Keratinocyte (primary cell): ENCODE measurements at regions not wholly inside any gene's neighbourhood (a gene's known extent, or its start where the extent isn't known, plus 50 kb on each side); places are given as distances from the start of the nearest gene placed in this dataset.

Source experiments
- DNase-seq: peaks from one replicate; pipeline ENCODE4 v3.0.0-alpha.2; 2011; ENCODE audit warnings: low read depth, missing footprints, low spot score
- FAIRE-seq: peaks from 2 replicates; lab custom pipeline; 2011; peaks lifted over from hg19 to GRCh38; lab: Jason Lieb, UNC
- H2AFZ ChIP-seq: 2 replicates; pipeline ENCODE4 v1.6.0; 2012; ENCODE audit warnings: low read length, control low read depth, inconsistent platforms; ENCODE audit not compliant: control insufficient read depth
- H3K27ac ChIP-seq: 2 replicates; pipeline ENCODE4 v1.5.1; 2011; ENCODE audit warnings: low read length; ENCODE audit not compliant: control insufficient read depth, insufficient read depth
- H3K27me3 ChIP-seq: 3 replicates; pipeline ENCODE4 v1.6.0; 2011; ENCODE audit warnings: low read length; ENCODE audit not compliant: control insufficient read depth, insufficient read depth; ENCODE audit errors: extremely low read depth
- H3K36me3 ChIP-seq, 2 experiments: 2 replicates in 1 of 2; 3 replicates in 1 of 2; pipeline ENCODE4 v1.5.1; 2011; ENCODE audit warnings: low read length in 2 of 2, mild to moderate bottlenecking in 1 of 2; ENCODE audit not compliant: control insufficient read depth in 2 of 2, insufficient read depth in 2 of 2; ENCODE audit errors: extremely low read depth in 1 of 2
- H3K4me1 ChIP-seq: 3 replicates; pipeline ENCODE4 v1.5.1; 2011; ENCODE audit warnings: low read length; ENCODE audit not compliant: control insufficient read depth, insufficient read depth; ENCODE audit errors: extremely low read depth
- H3K4me2 ChIP-seq: 3 replicates; pipeline ENCODE4 v1.6.0; 2011; ENCODE audit warnings: low read depth, low read length; ENCODE audit not compliant: control insufficient read depth, insufficient read depth; ENCODE audit errors: extremely low read depth
- H3K4me3 ChIP-seq, 3 experiments: fragments of 200-600 bp in 1 of 3; sonication (generic) in 1 of 3; 2 replicates in 2 of 3; 3 replicates in 1 of 3; pipeline ENCODE4 v1.5.1; 2011 to 2016; ENCODE audit warnings: low read length in 3 of 3, mild to moderate bottlenecking in 3 of 3, control low read depth in 2 of 3, inconsistent platforms in 1 of 3, low read depth in 1 of 3, mixed read lengths in 1 of 3, mixed run types in 1 of 3, moderate library complexity in 1 of 3; ENCODE audit not compliant: control insufficient read depth in 2 of 3, insufficient read depth in 2 of 3; ENCODE audit errors: extremely low read depth in 1 of 3
- H3K79me2 ChIP-seq: 2 replicates; pipeline ENCODE4 v1.6.0; 2012; ENCODE audit warnings: low read length; ENCODE audit not compliant: control insufficient read depth, insufficient read depth
- H3K9ac ChIP-seq: 3 replicates; pipeline ENCODE4 v1.6.0; 2011; ENCODE audit warnings: low read length; ENCODE audit not compliant: control insufficient read depth, insufficient read depth; ENCODE audit errors: extremely low read depth
- H3K9me1 ChIP-seq: 3 replicates; pipeline ENCODE4 v1.6.0; 2011; ENCODE audit warnings: low read length; ENCODE audit not compliant: control insufficient read depth, insufficient read depth; ENCODE audit errors: extremely low read depth
- H3K9me3 ChIP-seq: 2 replicates; pipeline ENCODE4 v1.5.1; 2012; ENCODE audit warnings: low read depth, low read length; ENCODE audit not compliant: control insufficient read depth
- H4K20me1 ChIP-seq: 3 replicates; pipeline ENCODE4 v1.6.0; 2011; ENCODE audit warnings: low read length; ENCODE audit not compliant: control insufficient read depth, insufficient read depth; ENCODE audit errors: extremely low read depth
- EZH2 ChIP-seq: IDR thresholded peaks from one replicate; pipeline ENCODE4 v1.6.1; 2012; ENCODE audit warnings: inconsistent platforms, mild to moderate bottlenecking, low read length, moderate library complexity
- dilution Hi-C: fragments of 300-500 bp; cut with MboI; formaldehyde crosslinking; loops from one replicate; pipeline ENCODE4 v1.7.0; 2020; ENCODE audit warnings: low sequenced_read_pairs; ENCODE audit not compliant: extremely low pct_ligation_motif_present
- TF ChIP-seq, protein P1 (sequence below), 3 experiments: IDR thresholded peaks in 1 of 3; conservative IDR thresholded peaks in 1 of 3; optimal IDR thresholded peaks in 1 of 3; 2 replicates in 2 of 3; 3 replicates in 1 of 3; pipeline versions ENCODE3 to v1.5.1; 2011; ENCODE audit warnings: low read length in 3 of 3, mild to moderate bottlenecking in 3 of 3, moderate library complexity in 2 of 3, control low read depth in 1 of 3, inconsistent platforms in 1 of 3; ENCODE audit not compliant: insufficient read depth in 2 of 3; ENCODE audit errors: extremely low read depth in 1 of 3

DNA sequence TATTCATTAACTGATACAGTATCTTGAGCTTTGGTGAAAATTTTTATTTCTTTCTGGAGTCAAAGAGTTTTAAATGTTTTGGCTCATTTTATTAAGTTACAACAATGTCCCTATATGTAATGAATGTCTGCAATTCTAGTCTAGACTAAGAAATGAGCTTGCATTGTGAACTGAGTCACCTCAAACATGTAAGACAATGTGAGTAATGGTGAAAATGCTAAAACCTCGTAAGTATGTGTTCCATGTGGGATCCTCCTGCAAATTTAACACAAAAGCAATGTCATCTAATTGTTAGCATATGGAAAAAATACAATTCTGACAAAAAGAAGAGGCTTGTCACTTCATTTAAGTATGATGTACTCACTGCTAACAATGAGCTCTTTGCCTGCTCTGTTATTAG, 480.5 kb upstream of the FSTL5 start:
- H3K9me1 ChIP-seq, result no peaks in the 10 kb centered on the region
- H3K4me2 ChIP-seq, result no peak overlapping the region
- no peaks in the 10 kb centered on the region for H3K9me3 ChIP-seq
- no peak for FAIRE-seq
- TF ChIP-seq, protein P1, sequence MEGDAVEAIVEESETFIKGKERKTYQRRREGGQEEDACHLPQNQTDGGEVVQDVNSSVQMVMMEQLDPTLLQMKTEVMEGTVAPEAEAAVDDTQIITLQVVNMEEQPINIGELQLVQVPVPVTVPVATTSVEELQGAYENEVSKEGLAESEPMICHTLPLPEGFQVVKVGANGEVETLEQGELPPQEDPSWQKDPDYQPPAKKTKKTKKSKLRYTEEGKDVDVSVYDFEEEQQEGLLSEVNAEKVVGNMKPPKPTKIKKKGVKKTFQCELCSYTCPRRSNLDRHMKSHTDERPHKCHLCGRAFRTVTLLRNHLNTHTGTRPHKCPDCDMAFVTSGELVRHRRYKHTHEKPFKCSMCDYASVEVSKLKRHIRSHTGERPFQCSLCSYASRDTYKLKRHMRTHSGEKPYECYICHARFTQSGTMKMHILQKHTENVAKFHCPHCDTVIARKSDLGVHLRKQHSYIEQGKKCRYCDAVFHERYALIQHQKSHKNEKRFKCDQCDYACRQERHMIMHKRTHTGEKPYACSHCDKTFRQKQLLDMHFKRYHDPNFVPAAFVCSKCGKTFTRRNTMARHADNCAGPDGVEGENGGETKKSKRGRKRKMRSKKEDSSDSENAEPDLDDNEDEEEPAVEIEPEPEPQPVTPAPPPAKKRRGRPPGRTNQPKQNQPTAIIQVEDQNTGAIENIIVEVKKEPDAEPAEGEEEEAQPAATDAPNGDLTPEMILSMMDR (optimal IDR thresholded peaks at IDR 0.05 in 1 of 3, IDR thresholded peaks at IDR 0.05 in 1 of 3, conservative IDR thresholded peaks at IDR 0.05 in 1 of 3; ENCODE audit: extremely low read depth in 1 of 3, insufficient read depth in 2 of 3, low read length in 3 of 3), result no peak
- H3K4me1 ChIP-seq, result no peaks in the 10 kb centered on the region
- H3K27me3 ChIP-seq, result no peaks in the 10 kb centered on the region
- DNase-seq, result no peak
- H4K20me1 ChIP-seq, result no peaks in the 10 kb centered on the region
- no peak overlapping the region for H3K9ac ChIP-seq
- no peak overlapping the region for H3K27ac ChIP-seq
- H2AFZ ChIP-seq, result no peak overlapping the region
- dilution Hi-C loops, result no loop called here
- H3K36me3 ChIP-seq, result no peaks in the 10 kb centered on the region
- no peaks in the 10 kb centered on the region for H3K79me2 ChIP-seq
- no peak overlapping the region for H3K4me3 ChIP-seq

DNA sequence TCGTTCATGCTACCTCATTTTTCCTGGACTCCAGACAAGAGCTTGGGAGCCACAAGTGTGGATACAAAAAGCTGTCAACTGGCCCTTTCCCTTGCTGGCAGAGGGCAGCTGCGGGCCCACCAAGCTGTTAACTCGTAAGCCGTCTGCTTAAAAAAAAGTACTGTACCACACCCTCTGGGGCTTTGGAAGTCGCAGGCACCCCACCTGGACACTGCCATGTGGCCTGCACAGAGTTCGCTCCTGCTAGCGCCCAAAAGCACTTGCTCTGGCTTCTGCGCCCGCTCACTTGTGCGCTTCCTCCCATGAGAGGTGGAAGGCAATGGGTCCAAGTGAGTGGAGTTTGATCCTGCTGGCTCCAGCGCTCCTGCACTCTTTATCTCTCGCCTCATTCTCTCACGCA, 476.4 kb upstream of the FSTL5 start:
- TF ChIP-seq EZH2, result no peak
- TF ChIP-seq, protein P1 (optimal IDR thresholded peaks at IDR 0.05 in 1 of 3, IDR thresholded peaks at IDR 0.05 in 1 of 3, conservative IDR thresholded peaks at IDR 0.05 in 1 of 3; ENCODE audit: extremely low read depth in 1 of 3, insufficient read depth in 2 of 3, low read length in 3 of 3), result no peak
- no peaks in the 10 kb centered on the region for H3K9me3 ChIP-seq
- no peak overlapping the region for H3K27ac ChIP-seq

More for the DNA sequence above, 476.4 kb upstream of the FSTL5 start:
- H2AFZ ChIP-seq, result no peak overlapping the region
- no peaks in the 10 kb centered on the region for H3K27me3 ChIP-seq
- no peak overlapping the region for H3K4me3 ChIP-seq
- H3K36me3 ChIP-seq, result no peaks in the 10 kb centered on the region
- no peak overlapping the region for H3K4me2 ChIP-seq
- dilution Hi-C loops, result no loop called here
- DNase-seq (no peak), FAIRE-seq (no peak)
- no peaks in the 10 kb centered on the region for H3K9me1 ChIP-seq
- H3K9ac ChIP-seq, result no peak overlapping the region
- H3K79me2 ChIP-seq, result no peaks in the 10 kb centered on the region
- H3K4me1 ChIP-seq, result no peaks in the 10 kb centered on the region
- H4K20me1 ChIP-seq, result no peaks in the 10 kb centered on the region
